Stomach (tissue), 8 donors: ENCODE measurements at regions not wholly inside any gene's neighbourhood (a gene's known extent, or its start where the extent isn't known, plus 50 kb on each side); places are given as distances from the start of the nearest gene placed in this dataset.

Experiments used
- DNase-seq, 2 donors: peaks; one replicate each; pipeline versions ENCODE4 v3.0.0 to v3.0.0-alpha.2; 2013 to 2019
- H3K27ac ChIP-seq, 5 donors: fragments of 200-600 bp in 4 of 5; sonication (generic) in 4 of 5; one replicate each; pipeline ENCODE4 v1.5.1; 2013 to 2019; ENCODE audit warnings: mild to moderate bottlenecking in 1 of 5, moderate library complexity in 1 of 5
- H3K27me3 ChIP-seq, 3 donors: fragments of 200-600 bp; sonication (generic); one replicate each; pipeline ENCODE4 v1.5.1; 2017 to 2019; ENCODE audit warnings: mixed run types in 1 of 3
- H3K36me3 ChIP-seq, 4 donors: fragments of 200-600 bp; sonication (generic); 1 replicate in 3 of 4; 2 replicates in 1 of 4; pipeline ENCODE4 v1.5.1; 2016 to 2019
- H3K4me1 ChIP-seq, 4 donors: fragments of 200-600 bp; sonication (generic); one replicate each; pipeline ENCODE4 v1.5.1; 2016 to 2019
- H3K4me3 ChIP-seq, 4 donors: fragments of 200-600 bp; sonication (generic) in 3 of 4; one replicate each; pipeline ENCODE4 v1.5.1; 2016 to 2019; ENCODE audit warnings: mild to moderate bottlenecking in 1 of 4
- H3K9me3 ChIP-seq, 4 donors: fragments of 200-600 bp; sonication (generic); one replicate each; pipeline ENCODE4 v1.5.1; 2016 to 2019
- EP300 ChIP-seq: sonication (generic); formaldehyde crosslinking; IDR thresholded peaks from one replicate; pipeline ENCODE4 v1.6.1; 2017; ENCODE audit warnings: antibody characterized with exemption
- POLR2A ChIP-seq, 4 donors: fragments of 450-650 bp; IDR thresholded peaks; one replicate each; pipeline ENCODE4 v1.6.1; 2016; ENCODE audit warnings: antibody characterized with exemption in 4 of 4, control low read depth in 2 of 4, mild to moderate bottlenecking in 1 of 4, moderate library complexity in 1 of 4
- POLR2AphosphoS5 ChIP-seq, 3 donors: sonication (generic); formaldehyde crosslinking; IDR thresholded peaks; one replicate each; pipeline ENCODE4 v1.6.1; 2016; ENCODE audit warnings: antibody characterized with exemption in 3 of 3
- WGBS, 5 donors: extraction: QIAGEN DNeasy Blood & Tissue Kit in 3 of 5; methylation state at CpG; one replicate each; pipeline versions ENCODE4 v1.1.5 to v1.1.7; 2013 to 2018; 5-methylcytosine and 5-hydroxymethylcytosine counted together
- intact Hi-C: fragments of 100-400 bp; cut with DNase I; formaldehyde crosslinking; loops from one replicate; pipeline ENCODE4 v1.15.1; 2023; ENCODE audit warnings: low total_unique reads
- TF ChIP-seq, protein P1 (sequence below), 7 experiments: fragments of 450-650 bp in 4 of 7; fragments of 200-600 bp in 3 of 7; sonication (generic) in 3 of 7; IDR thresholded peaks; one replicate each; pipeline ENCODE4 v1.5.1; 2016 to 2019; ENCODE audit warnings: antibody characterized with exemption in 7 of 7, control low read depth in 2 of 7, mild to moderate bottlenecking in 1 of 7
- donor health status: healthy with polysubstance abuse.
- donor health status: Bipolar disorder and iron deficiency.
- donor health status: healthy.

DNA sequence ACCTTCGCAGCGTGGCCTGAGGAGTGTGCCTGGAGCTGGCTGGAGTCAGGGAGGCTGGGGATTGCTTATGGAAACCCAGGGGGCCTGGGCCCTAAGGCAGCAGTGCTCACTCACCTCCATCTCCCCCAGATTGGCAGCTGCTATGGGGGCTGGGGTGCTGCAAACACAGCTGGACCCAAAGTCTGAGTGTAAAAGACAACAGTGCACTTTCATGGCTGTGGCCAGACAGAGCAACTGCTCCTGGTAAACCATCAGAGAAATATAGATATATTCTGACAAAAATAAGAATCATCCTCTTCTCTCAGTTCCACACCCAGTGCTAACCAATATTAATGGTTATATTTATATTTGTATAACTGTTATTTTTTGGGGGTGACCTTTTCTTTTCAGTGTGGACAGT, 123.9 kb downstream of the TENT4A start:
- no peak for DNase-seq
- peaks cover 0 to 19% (median 0%) of the 10 kb centered on the region in 4 donors for H3K9me3 ChIP-seq
- no peak for TF ChIP-seq POLR2AphosphoS5 (IDR thresholded peaks at IDR 0.05)
- no peak for TF ChIP-seq POLR2A (IDR thresholded peaks at IDR 0.05)
- TF ChIP-seq, protein P1, sequence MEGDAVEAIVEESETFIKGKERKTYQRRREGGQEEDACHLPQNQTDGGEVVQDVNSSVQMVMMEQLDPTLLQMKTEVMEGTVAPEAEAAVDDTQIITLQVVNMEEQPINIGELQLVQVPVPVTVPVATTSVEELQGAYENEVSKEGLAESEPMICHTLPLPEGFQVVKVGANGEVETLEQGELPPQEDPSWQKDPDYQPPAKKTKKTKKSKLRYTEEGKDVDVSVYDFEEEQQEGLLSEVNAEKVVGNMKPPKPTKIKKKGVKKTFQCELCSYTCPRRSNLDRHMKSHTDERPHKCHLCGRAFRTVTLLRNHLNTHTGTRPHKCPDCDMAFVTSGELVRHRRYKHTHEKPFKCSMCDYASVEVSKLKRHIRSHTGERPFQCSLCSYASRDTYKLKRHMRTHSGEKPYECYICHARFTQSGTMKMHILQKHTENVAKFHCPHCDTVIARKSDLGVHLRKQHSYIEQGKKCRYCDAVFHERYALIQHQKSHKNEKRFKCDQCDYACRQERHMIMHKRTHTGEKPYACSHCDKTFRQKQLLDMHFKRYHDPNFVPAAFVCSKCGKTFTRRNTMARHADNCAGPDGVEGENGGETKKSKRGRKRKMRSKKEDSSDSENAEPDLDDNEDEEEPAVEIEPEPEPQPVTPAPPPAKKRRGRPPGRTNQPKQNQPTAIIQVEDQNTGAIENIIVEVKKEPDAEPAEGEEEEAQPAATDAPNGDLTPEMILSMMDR (IDR thresholded peaks at IDR 0.05) = no peak
- TF ChIP-seq EP300 = no peak
- H3K4me3 ChIP-seq = no peak overlapping the region
- intact Hi-C loops = no loop called here
- no peaks in the 10 kb centered on the region for H3K36me3 ChIP-seq
- H3K27me3 ChIP-seq = peaks cover 0 to 9% (median 0%) of the 10 kb centered on the region in 3 donors
- 44 to 100% (median 100%) methylated on average over 2 of the region's 2 CpGs for WGBS, 5 donors
- peaks cover 0 to 8% (median 0%) of the 10 kb centered on the region in 4 donors for H3K4me1 ChIP-seq
- H3K27ac ChIP-seq = no peak overlapping the region

DNA sequence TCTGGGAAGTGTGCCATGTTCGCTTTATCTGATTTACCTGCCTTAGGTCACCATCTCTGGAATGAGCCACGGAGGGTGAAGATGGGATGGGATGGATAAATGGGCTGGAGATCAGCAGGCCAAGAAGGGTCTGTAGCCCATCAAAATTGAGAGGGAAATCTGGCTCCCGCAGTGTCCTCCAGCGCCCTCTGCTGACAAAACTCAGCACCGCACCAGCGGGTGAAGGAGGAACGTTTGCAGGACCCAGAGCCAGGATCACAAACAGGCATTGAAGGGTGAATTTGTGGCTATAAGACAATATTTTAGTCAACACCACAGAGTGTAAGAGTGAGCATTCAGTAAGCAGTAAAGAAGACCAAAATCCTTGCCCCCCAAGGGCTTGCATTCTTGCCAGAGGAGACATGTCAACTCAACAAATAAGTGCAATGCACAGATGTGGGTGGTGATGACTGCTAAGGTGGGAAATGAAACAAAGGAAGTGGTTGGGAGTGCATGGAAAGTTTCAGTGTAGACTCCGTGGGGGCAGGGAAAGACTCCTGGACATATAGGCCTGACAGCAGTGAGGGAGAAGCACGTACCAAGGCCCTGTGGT, 124.4 kb downstream of the TENT4A start:
- WGBS, 5 donors = 57 to 67% (median 63%) methylated on average over 9 of the region's 9 CpGs
- Histone ChIP-seq H3K9me3 (peaks cover 0 to 19% (median 0%) of the 10 kb centered on the region in 4 donors), H3K4me3 (no peak overlapping the region), H3K27me3 (peaks cover 0 to 9% (median 0%) of the 10 kb centered on the region in 3 donors), H3K27ac (no peak overlapping the region), H3K4me1 (peaks cover 0 to 8% (median 0%) of the 10 kb centered on the region in 4 donors), H3K36me3 (no peaks in the 10 kb centered on the region)
- no peak for DNase-seq
- intact Hi-C loops = no loop called here
- TF ChIP-seq POLR2A (IDR thresholded peaks at IDR 0.05) = no peak
- no peak for TF ChIP-seq EP300
- TF ChIP-seq, protein P1 (IDR thresholded peaks at IDR 0.05) = peak in 2 of 7 experiments; percentile 14 to 29
- TF ChIP-seq POLR2AphosphoS5 (IDR thresholded peaks at IDR 0.05) = no peak

DNA sequence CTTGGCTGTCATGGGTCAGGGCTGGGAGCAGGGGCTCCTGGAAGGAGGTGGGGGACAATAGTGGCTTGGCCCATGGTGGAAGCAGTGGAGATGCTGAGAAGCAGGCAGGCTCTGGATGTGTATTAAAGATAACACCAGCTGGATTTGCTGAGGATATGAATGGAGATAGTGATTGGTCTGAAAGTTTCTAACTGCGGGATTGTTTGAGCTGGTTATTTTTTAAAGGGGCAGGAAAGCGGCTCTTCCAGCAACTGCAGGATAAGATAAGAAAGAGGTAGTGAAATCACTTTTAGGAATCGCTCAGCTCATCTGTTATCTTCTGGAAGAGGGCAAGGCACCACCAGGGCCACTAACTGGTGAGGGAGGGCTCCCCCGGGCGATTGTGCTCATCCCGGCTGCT, 125.5 kb downstream of the TENT4A start:
- Histone ChIP-seq H3K27me3 (peaks cover 0 to 9% (median 0%) of the 10 kb centered on the region in 3 donors), H3K36me3 (no peaks in the 10 kb centered on the region), H3K4me1 (no peaks in the 10 kb centered on the region), H3K9me3 (peaks cover 0 to 19% (median 0%) of the 10 kb centered on the region in 4 donors), H3K27ac (no peak overlapping the region), H3K4me3 (no peak overlapping the region)
- 52 to 61% (median 60%) methylated on average over 6 of the region's 6 CpGs for WGBS, 5 donors
- intact Hi-C loops = no loop called here
- TF ChIP-seq, protein P1 (IDR thresholded peaks at IDR 0.05) = no peak
- DNase-seq = no peak

DNA sequence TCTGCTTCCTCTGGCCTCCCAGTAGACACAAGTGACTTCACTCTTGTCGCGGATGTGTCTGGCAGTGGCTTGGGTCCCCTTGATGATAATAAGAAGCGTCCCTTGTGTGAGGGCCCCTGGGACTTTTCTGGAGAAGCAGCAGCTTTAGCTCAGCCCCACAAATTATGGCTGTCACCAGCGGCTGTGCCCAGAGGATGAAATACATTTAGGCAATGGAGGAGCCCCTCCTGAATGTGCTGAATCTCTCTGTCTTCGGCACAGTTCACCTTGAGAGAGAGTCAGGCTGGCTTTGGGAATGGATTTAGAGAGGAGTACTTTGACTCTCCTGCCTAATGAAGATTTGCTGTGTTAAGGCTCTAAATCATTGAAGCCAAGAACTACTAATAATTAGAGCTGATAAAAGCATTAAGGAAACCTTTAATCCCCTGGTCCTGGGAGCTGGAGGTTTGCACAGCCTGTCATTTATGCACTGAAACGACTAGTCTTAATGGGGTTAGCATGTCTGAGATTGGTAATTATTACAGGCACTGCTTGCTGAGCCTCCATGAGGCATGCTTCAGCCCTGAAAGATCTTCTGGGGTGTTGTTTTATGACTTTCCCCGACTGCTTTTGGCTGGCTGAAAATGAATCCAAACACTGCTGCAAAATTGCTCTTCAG, 127.0 kb downstream of the TENT4A start:
- intact Hi-C loops = no loop called here
- no peak for DNase-seq

More for the DNA sequence above, 127.0 kb downstream of the TENT4A start:
- Histone ChIP-seq H3K36me3 (no peaks in the 10 kb centered on the region), H3K4me1 (no peaks in the 10 kb centered on the region), H3K4me3 (no peak overlapping the region), H3K27me3 (peaks cover 0 to 9% (median 0%) of the 10 kb centered on the region in 3 donors), H3K27ac (no peak overlapping the region), H3K9me3 (peaks cover 0 to 16% (median 0%) of the 10 kb centered on the region in 4 donors)
- TF ChIP-seq, protein P1 (IDR thresholded peaks at IDR 0.05) = no peak
- TF ChIP-seq EP300 = no peak
- TF ChIP-seq POLR2AphosphoS5 (IDR thresholded peaks at IDR 0.05) = no peak
- no peak for TF ChIP-seq POLR2A (IDR thresholded peaks at IDR 0.05)
- 56 to 69% (median 66%) methylated on average over 7 of the region's 7 CpGs for WGBS, 5 donors
